ENCODE measurements at regions not wholly inside any gene's neighbourhood (a gene's known extent, or its start where the extent isn't known, plus 50 kb on each side); places are given as distances from the start of the nearest gene placed in this dataset.

DNA sequence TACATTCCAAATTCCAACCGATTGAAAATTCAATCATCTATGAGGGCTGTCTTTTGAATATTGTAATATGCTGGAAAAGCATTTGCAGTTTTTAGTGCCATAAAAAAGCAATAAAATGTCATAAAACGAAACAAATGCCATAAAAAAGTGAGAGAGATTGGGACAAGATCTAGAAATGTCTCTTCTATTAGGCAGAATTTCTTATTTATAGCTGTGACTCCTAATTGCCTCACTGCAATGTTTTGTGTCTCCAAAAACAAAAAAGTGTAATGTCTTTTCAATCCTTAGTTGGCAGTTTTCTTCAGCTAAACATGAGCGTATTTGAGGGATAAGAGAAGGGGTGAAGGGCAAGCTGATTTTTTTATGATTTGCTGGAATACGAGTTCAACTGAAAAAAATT lies 153.9 kb downstream of the NAF1 start:
- Histone ChIP-seq H3K4me1 (ENCODE audit: control insufficient read depth, insufficient read depth, low read length, poor library complexity, severe bottlenecking) (no peaks in the 10 kb centered on the region), H3K27ac (ENCODE audit: insufficient read depth, low read length, poor library complexity, severe bottlenecking) (no peak overlapping the region), H3K27me3 (ENCODE audit: control insufficient read depth, insufficient read depth, low read length) (no peaks in the 10 kb centered on the region), H3K36me3 (ENCODE audit: control insufficient read depth, insufficient read depth, low read length) (no peaks in the 10 kb centered on the region), H3K9me3 (ENCODE audit: control insufficient read depth in 2 of 2, low read length in 2 of 2) (no peaks in the 10 kb centered on the region), H3K4me3 (ENCODE audit: low read depth, low read length) (no peak overlapping the region)
- Mint-ChIP-seq H3K36me3 (no peaks in the 10 kb centered on the region), H3K4me3 (no peak overlapping the region), H3K27me3 (peaks cover 4% of the 10 kb centered on the region), H3K4me1 (no peaks in the 10 kb centered on the region), H3K9me3 (peaks cover 0 to 10% (median 1%) of the 10 kb centered on the region in 7 donors), H3K27ac (no peak overlapping the region)
- ATAC-seq (ENCODE audit: low read depth in 2 of 2) (no peak), DNase-seq (no peak)

DNA sequence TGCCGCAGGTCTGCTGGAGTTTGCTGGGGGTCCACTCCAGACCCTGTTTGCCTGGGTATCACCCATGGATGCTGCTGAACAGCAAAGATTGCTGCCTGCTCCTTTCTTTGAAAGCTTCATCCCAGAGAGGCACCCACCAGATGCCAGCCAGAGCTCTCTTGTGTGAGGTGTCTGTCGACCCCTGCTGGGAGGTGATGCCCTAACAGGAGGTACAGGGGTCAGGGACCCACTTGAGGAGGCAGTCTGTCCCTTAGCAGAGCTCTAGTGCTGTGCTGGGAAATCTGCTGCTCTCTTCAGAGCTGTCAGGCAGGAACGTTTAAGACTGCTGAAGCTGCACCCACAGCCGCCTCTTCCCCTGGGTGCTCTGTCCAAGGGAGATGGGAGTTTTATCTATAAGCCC lies 162.7 kb downstream of the NAF1 start:
- no peaks in the 10 kb centered on the region for H3K27me3 ChIP-seq (ENCODE audit: control insufficient read depth, insufficient read depth, low read length)
- no peaks in the 10 kb centered on the region for H3K36me3 ChIP-seq (ENCODE audit: control insufficient read depth, insufficient read depth, low read length)
- no peak for DNase-seq
- no peaks in the 10 kb centered on the region for H3K4me1 Mint-ChIP-seq
- H3K36me3 Mint-ChIP-seq = no peaks in the 10 kb centered on the region
- no peaks in the 10 kb centered on the region for H3K9me3 ChIP-seq (ENCODE audit: control insufficient read depth in 2 of 2, low read length in 2 of 2)
- H3K4me3 Mint-ChIP-seq = no peak overlapping the region
- no peak overlapping the region for H3K27ac ChIP-seq (ENCODE audit: insufficient read depth, low read length, poor library complexity, severe bottlenecking)
- H3K27ac Mint-ChIP-seq = no peak overlapping the region
- no peaks in the 10 kb centered on the region for H3K4me1 ChIP-seq (ENCODE audit: control insufficient read depth, insufficient read depth, low read length, poor library complexity, severe bottlenecking)
- H3K27me3 Mint-ChIP-seq = no peaks in the 10 kb centered on the region
- no peak overlapping the region for H3K4me3 ChIP-seq (ENCODE audit: low read depth, low read length)
- ATAC-seq (ENCODE audit: low read depth in 2 of 2) = no peak
- peaks cover 0 to 12% (median 3%) of the 10 kb centered on the region in 7 donors for H3K9me3 Mint-ChIP-seq

GRCh38 chr4:162988530-162988929 lies 178.2 kb downstream of the NAF1 start:
- no peaks in the 10 kb centered on the region for H3K36me3 ChIP-seq (ENCODE audit: control insufficient read depth, insufficient read depth, low read length)
- H3K4me3 ChIP-seq (ENCODE audit: low read depth, low read length) = no peak overlapping the region
- H3K27ac ChIP-seq (ENCODE audit: insufficient read depth, low read length, poor library complexity, severe bottlenecking) = no peak overlapping the region
- no peak for ATAC-seq (ENCODE audit: low read depth in 2 of 2)
- H3K9me3 ChIP-seq (ENCODE audit: control insufficient read depth in 2 of 2, low read length in 2 of 2) = no peaks in the 10 kb centered on the region
- Mint-ChIP-seq H3K36me3 (no peaks in the 10 kb centered on the region), H3K4me3 (no peak overlapping the region), H3K4me1 (no peaks in the 10 kb centered on the region), H3K27me3 (no peaks in the 10 kb centered on the region), H3K27ac (no peak overlapping the region), H3K9me3 (no peaks in the 10 kb centered on the region)
- DNase-seq = no peak
- no peaks in the 10 kb centered on the region for H3K4me1 ChIP-seq (ENCODE audit: control insufficient read depth, insufficient read depth, low read length, poor library complexity, severe bottlenecking)
- H3K27me3 ChIP-seq (ENCODE audit: control insufficient read depth, insufficient read depth, low read length) = no peaks in the 10 kb centered on the region

GRCh38 chr4:162985131-162985530 lies 181.6 kb downstream of the NAF1 start:
- Histone ChIP-seq H3K4me3 (ENCODE audit: low read depth, low read length) (no peak overlapping the region), H3K36me3 (ENCODE audit: control insufficient read depth, insufficient read depth, low read length) (no peaks in the 10 kb centered on the region), H3K27me3 (ENCODE audit: control insufficient read depth, insufficient read depth, low read length) (no peaks in the 10 kb centered on the region), H3K4me1 (ENCODE audit: control insufficient read depth, insufficient read depth, low read length, poor library complexity, severe bottlenecking) (no peaks in the 10 kb centered on the region), H3K27ac (ENCODE audit: insufficient read depth, low read length, poor library complexity, severe bottlenecking) (no peak overlapping the region), H3K9me3 (ENCODE audit: control insufficient read depth in 2 of 2, low read length in 2 of 2) (no peaks in the 10 kb centered on the region)
- no peak for ATAC-seq (ENCODE audit: low read depth in 2 of 2)
- H3K27ac Mint-ChIP-seq = no peak overlapping the region
- no peak for DNase-seq
- no peak overlapping the region for H3K4me3 Mint-ChIP-seq
- no peaks in the 10 kb centered on the region for H3K4me1 Mint-ChIP-seq
- H3K36me3 Mint-ChIP-seq = no peaks in the 10 kb centered on the region
- peaks cover 0 to 5% (median 0%) of the 10 kb centered on the region in 7 donors for H3K9me3 Mint-ChIP-seq
- H3K27me3 Mint-ChIP-seq = no peaks in the 10 kb centered on the region

DNA sequence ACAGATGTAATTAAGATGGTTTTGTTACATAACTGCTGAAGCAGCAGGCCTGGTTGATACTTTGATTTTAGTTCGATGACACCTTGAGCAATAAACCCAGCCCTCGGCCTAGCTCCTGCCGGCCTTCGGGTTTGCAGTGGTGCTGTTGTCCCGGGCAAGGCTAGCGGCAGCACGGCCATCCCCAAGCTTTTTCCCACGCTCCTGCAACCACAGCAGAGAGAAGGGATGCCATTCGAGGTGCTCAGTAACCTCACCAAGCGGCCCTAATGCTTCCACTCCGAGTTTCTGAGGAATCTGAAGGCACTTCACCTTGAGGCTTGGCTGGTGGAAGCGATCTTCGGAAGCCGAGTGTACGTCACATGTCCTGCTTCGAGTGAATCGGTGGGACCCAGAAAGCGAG lies 182.1 kb downstream of the NAF1 start:
- H3K27ac Mint-ChIP-seq = no peak overlapping the region
- no peak for DNase-seq
- no peak for ATAC-seq (ENCODE audit: low read depth in 2 of 2)
- no peaks in the 10 kb centered on the region for H3K4me1 Mint-ChIP-seq
- H3K27me3 Mint-ChIP-seq = no peaks in the 10 kb centered on the region
- Histone ChIP-seq H3K4me3 (ENCODE audit: low read depth, low read length) (no peak overlapping the region), H3K36me3 (ENCODE audit: control insufficient read depth, insufficient read depth, low read length) (no peaks in the 10 kb centered on the region), H3K4me1 (ENCODE audit: control insufficient read depth, insufficient read depth, low read length, poor library complexity, severe bottlenecking) (no peaks in the 10 kb centered on the region), H3K27ac (ENCODE audit: insufficient read depth, low read length, poor library complexity, severe bottlenecking) (no peak overlapping the region), H3K27me3 (ENCODE audit: control insufficient read depth, insufficient read depth, low read length) (no peaks in the 10 kb centered on the region), H3K9me3 (ENCODE audit: control insufficient read depth in 2 of 2, low read length in 2 of 2) (no peaks in the 10 kb centered on the region)
- H3K4me3 Mint-ChIP-seq = no peak overlapping the region
- H3K36me3 Mint-ChIP-seq = no peaks in the 10 kb centered on the region
- H3K9me3 Mint-ChIP-seq = peaks cover 0 to 5% (median 0%) of the 10 kb centered on the region in 7 donors

GRCh38 chr4:162981823-162982222 lies 184.9 kb downstream of the NAF1 start:
- Mint-ChIP-seq H3K4me3 (no peak overlapping the region), H3K27me3 (no peaks in the 10 kb centered on the region), H3K4me1 (no peaks in the 10 kb centered on the region), H3K27ac (no peak overlapping the region), H3K36me3 (no peaks in the 10 kb centered on the region), H3K9me3 (peaks cover 0 to 5% (median 0%) of the 10 kb centered on the region in 7 donors)
- Histone ChIP-seq H3K9me3 (ENCODE audit: control insufficient read depth in 2 of 2, low read length in 2 of 2) (no peaks in the 10 kb centered on the region), H3K4me1 (ENCODE audit: control insufficient read depth, insufficient read depth, low read length, poor library complexity, severe bottlenecking) (no peaks in the 10 kb centered on the region), H3K27ac (ENCODE audit: insufficient read depth, low read length, poor library complexity, severe bottlenecking) (no peak overlapping the region), H3K27me3 (ENCODE audit: control insufficient read depth, insufficient read depth, low read length) (no peaks in the 10 kb centered on the region), H3K4me3 (ENCODE audit: low read depth, low read length) (no peak overlapping the region), H3K36me3 (ENCODE audit: control insufficient read depth, insufficient read depth, low read length) (no peaks in the 10 kb centered on the region)
- DNase-seq (no peak), ATAC-seq (ENCODE audit: low read depth in 2 of 2) (no peak)

DNA sequence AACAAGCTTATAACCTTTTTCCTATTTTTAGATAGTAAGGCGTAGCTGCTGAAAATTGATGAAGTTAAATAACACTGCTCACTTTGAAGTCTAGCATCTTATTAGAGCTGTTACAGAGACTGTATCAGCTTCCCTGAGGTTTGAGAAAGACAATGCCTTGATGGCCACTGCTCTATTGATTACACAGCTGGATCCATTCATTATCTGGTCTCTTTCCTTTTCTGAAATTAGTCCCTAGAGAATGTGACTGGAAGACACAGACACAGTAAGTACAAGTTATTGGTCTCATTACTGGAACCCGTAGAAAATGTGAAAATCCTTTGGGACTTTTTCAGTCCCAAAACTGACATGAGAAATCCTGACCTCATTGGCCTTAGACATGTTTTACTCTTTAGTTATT lies 188.3 kb downstream of the NAF1 start:
- Mint-ChIP-seq H3K9me3 (peaks cover 0 to 5% (median 0%) of the 10 kb centered on the region in 7 donors), H3K4me3 (no peak overlapping the region), H3K27me3 (no peaks in the 10 kb centered on the region), H3K27ac (no peak overlapping the region), H3K36me3 (no peaks in the 10 kb centered on the region), H3K4me1 (no peaks in the 10 kb centered on the region)
- Histone ChIP-seq H3K4me3 (ENCODE audit: low read depth, low read length) (no peak overlapping the region), H3K27ac (ENCODE audit: insufficient read depth, low read length, poor library complexity, severe bottlenecking) (no peak overlapping the region), H3K36me3 (ENCODE audit: control insufficient read depth, insufficient read depth, low read length) (no peaks in the 10 kb centered on the region), H3K9me3 (ENCODE audit: control insufficient read depth in 2 of 2, low read length in 2 of 2) (no peaks in the 10 kb centered on the region), H3K4me1 (ENCODE audit: control insufficient read depth, insufficient read depth, low read length, poor library complexity, severe bottlenecking) (no peaks in the 10 kb centered on the region), H3K27me3 (ENCODE audit: control insufficient read depth, insufficient read depth, low read length) (no peaks in the 10 kb centered on the region)
- DNase-seq (no peak), ATAC-seq (ENCODE audit: low read depth in 2 of 2) (no peak)

DNA sequence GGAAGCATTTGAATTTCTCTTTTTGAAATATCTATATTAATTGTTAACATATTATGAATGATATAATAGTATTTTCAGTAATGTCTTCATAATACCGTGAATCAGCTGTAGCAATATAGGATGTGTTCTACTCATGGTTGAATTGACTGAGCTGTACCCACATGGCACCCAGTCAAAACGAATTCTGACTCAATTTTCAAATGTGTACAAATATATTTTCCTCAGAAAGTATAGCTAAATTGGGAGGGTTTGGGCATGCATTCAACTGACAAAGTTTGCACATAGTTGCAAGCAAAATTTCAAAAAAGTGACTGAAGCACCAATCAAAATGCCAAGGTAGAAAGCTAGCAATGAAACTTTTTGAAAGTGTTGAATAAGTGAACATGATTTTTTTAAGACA lies 188.9 kb downstream of the NAF1 start:
- H3K27ac Mint-ChIP-seq = no peak overlapping the region
- Histone ChIP-seq H3K4me1 (ENCODE audit: control insufficient read depth, insufficient read depth, low read length, poor library complexity, severe bottlenecking) (no peaks in the 10 kb centered on the region), H3K27ac (ENCODE audit: insufficient read depth, low read length, poor library complexity, severe bottlenecking) (no peak overlapping the region), H3K4me3 (ENCODE audit: low read depth, low read length) (no peak overlapping the region), H3K36me3 (ENCODE audit: control insufficient read depth, insufficient read depth, low read length) (no peaks in the 10 kb centered on the region), H3K27me3 (ENCODE audit: control insufficient read depth, insufficient read depth, low read length) (no peaks in the 10 kb centered on the region), H3K9me3 (ENCODE audit: control insufficient read depth in 2 of 2, low read length in 2 of 2) (no peaks in the 10 kb centered on the region)
- H3K4me1 Mint-ChIP-seq = no peaks in the 10 kb centered on the region
- DNase-seq (no peak), ATAC-seq (ENCODE audit: low read depth in 2 of 2) (no peak)
- H3K27me3 Mint-ChIP-seq = no peaks in the 10 kb centered on the region
- H3K4me3 Mint-ChIP-seq = no peak overlapping the region
- no peaks in the 10 kb centered on the region for H3K36me3 Mint-ChIP-seq
- peaks cover 0 to 5% (median 0%) of the 10 kb centered on the region in 7 donors for H3K9me3 Mint-ChIP-seq
